Islet precursor cell (in vitro differentiated cells): ENCODE measurements at regions not wholly inside any gene's neighbourhood (a gene's known extent, or its start where the extent isn't known, plus 50 kb on each side); places are given as distances from the start of the nearest gene placed in this dataset.

Experiments used
- DNase-seq: peaks from one replicate; pipeline ENCODE4 v3.0.0-alpha.2; 2018

DNA sequence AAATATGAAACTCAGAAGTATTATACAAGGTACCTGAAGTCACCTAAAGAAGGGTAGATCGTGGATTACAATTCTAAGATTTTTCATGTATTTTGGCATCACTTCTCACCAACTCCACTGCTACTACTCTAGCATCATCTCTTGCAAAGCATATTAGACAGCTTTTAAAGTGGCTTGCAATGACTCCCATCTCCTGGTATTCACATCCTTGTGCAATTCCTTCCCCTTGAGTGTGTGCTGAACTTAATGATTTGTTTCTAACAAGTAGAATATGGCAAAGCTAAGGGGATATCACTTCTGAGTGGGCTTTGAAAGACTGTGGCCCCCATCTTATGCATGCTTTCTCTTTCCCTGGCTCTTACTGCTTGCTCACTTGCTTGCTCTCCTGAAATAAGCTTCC, 280.2 kb downstream of the SNX13 start:
- DNase-seq: no peak

DNA sequence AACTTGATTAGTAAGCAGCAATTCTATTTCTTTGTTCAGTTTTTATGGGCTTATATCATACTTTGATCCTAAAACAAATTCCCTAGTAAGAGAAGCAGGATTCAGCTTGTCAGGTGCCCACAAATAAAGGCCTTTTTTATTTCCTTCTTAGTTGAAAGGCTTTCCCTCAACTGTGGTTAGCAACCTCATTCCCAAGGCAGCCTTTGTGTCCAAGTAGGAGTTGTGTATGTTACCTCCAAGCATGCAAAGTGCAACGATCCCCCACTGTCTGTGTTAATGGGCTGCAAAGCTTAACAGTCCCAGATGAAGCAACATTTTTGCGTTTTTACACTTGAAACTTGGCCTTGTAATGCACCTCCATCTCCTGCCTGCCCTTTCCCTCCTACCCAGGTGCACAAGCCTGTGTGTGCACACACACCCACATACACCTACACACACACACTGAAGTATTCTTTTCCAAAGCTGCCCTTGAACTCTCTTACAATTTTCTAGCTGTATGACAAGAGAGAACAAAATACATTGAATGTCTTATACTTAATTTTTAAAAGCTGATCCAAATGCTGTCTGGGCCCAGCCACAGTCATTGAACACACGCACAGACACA, 278.2 kb downstream of the SNX13 start:
- peak; percentile 66 for DNase-seq

DNA sequence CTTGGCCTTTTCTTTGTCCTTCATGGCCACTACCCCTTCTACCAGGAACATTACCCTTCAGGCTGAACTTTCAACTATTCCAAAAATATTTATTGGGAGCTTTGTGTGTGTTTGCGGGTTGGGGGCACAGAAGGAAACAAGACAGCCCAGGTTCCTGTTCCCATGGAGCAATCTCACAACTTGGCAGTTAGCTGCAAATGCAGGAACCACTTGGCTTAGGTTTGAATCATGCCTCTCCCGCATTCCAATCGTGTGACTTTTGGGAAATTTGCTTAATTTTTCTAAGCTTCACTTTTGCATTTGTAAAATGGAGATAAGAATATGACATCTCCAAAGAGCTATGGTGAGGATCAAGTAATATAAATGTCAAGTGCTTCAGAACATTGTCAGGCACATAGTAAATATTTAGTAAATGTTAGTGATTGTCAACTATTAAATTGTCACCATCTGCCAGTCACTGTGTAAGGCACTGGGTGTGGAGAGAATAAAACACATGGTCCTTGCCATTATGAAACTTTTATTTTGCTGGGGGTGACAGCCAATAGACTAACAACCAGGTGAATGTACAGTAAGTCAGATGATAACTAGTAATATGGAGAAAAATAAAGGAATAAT, 277.1 kb downstream of the SNX13 start:
- no peak for DNase-seq

DNA sequence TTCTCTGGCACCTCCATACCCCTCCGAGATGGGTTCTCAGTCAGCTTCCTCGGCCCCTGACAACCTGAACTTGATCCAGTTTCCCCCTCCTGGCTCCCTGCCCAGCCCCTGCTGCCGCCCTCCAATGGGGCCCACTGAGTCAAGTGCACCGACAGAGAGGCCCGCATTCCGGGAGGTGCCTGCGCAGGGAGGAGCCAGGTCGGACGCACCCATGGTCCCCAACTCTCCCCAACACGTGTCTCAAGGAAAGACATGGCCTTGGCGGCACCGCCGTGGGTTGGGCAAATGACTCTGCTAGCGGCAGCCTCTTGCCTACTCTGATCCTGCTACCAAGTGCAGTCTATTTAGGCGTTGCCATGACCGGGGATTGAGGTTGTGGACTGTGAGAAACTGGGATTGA, 275.3 kb downstream of the SNX13 start:
- no peak for DNase-seq

DNA sequence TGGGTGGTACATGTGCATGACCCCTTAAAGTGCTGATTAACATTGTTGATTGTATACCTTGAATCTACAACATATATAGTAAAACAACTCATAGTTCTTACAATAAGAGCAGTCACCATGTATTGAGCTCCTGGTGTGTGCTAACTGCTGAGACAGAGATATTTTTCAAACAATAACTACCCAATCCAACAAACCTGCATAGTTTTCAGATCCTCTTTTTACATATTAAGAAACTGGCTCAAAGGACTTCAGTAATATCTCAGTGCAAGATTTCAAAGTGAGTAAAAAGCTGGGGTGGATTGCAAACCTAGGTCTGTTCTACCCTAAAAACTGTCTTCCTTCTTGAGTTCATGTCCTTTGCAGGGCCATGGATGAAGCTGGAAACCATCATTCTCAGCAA, 272.2 kb downstream of the SNX13 start:
- DNase-seq: no peak

DNA sequence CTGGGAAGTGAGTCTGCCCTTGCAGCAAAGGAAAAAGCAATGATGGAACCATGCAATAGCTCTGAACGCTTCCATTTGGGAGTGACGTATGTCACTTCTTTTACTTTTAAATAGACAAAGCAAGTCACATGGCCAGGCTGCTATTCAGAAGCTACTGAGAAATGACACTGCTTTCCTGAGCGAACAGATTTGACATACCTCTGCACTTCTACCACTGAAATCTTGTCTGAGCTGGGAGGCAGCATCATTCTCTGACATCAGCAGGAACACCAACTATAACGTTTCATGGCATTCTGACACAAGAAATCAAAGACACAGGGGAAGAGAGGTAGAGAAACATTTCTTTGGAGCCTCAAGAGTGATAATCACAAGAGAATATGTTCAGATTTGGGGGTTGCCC, 271.1 kb downstream of the SNX13 start:
- DNase-seq: no peak

DNA sequence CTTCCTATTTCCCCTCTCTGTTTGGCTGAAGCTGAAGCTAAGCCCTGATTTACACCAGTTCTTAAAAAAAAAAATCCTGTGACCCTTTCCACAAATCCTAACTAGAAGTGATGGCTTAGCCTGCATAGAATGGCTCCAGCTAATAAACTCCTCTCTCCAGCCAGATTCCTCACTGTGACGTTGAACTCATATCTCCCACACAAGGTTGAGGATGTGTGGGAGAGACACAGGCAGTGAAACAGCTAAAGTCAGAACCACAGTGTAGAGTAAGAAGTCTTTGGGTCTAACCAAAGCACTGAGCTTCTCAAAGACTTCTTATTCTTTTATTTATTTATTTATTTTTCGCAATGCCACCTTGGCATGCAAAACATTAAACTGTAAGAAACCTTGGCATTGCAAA, 268.3 kb downstream of the SNX13 start:
- no peak for DNase-seq

DNA sequence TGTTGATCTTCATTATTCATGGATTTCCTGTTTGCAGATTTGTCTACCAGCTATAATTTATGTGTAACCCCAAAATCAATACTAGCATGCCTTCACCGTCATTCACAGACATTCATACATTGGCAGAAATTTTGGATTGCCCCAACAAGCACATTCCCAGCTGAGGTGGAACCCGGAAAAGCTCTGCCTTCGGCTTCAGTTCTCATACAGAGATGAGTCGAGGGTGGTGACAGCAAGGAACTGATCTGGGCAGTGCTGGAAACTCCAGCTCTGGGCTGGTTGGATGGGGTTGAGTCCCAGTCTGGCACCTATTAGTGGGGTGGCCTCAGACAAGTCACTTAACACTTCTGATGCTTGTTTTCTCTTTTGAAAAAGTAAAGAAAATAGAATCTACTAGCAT, 267.5 kb downstream of the SNX13 start:
- DNase-seq: no peak

DNA sequence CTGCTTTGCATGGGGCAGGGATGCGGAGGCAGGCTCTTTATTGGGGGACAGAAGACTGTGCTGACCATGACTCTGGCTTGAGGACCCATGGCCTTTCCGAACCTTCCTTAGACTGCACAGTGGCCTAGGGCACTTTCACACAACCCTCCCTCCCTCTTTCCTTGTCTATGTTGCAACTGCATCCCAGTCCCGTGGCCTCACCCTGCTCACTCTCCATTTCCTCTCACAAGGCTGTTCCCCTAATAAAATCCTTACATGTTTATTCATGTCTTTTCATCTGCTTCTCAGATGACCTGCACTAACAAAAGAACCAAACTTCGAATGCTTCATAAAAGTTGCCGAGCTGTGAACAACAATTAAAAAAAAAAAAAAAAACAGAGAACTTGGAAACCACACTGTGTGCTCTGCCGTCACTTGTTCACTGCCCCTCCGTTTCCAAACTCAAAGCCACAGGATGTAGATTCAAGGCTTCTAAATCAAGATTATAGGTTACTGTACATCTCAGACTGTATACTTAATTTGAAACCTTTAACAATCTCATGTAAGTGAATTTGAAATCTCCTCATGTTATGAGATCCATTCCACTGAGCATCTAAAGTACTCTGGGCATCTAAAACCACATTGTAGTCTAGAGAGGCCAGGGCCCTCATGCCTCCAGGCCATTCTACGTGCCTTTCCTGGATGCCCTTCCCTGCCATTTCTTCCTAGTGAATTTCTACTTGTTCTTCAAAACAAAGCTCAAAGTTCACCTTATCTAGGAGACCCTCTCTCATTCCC, 265.9 kb downstream of the SNX13 start:
- DNase-seq: peak; percentile 69

DNA sequence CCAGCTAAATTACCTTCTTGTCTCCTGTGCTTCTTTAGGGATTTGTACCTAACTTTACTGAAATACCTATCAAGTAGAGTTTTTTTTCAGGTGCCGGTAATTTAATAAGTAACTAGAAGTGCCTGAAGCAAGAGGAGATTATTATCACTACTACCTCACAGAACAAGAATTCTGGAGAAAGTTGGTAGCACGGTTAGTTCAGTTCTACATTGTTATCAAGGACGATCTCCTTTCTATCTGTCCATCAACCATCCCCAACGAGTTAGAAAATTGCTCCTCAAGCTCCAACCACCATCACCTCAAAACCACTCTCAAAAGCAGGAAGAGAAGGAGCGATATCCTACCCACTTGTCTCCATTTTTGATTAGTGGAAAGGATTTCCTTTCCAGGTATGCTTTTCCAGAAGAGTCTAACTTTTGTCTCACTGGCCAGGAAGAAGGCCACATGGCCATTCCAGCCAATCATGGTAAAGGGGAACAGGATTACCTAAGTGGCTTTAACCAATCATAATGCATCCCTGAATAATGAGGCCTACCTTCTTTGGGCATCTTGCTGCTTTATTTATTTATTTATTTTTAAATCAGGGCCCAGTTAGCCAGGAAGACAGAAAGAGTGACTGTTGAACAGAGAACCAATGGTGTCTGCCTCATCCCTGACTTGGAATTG, 265.2 kb downstream of the SNX13 start:
- no peak for DNase-seq

DNA sequence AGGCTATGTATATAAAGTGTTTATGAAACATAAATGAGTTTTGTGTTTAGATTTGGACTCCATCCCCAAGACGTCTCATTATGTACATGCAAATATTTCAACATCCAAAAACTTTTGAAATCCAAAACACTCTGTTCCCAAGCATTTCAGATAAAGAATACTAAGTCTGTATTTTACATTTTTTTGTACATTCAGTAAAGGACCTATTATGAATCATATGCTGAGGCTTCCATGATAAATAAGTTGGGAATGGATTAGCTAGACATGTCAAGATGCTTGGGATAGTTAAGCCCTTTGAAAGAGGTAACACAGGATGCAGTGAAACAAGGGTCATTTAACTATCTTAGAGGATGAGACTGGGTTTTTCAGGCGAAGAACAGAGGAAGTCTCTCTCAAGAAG, 262.9 kb downstream of the SNX13 start:
- DNase-seq: no peak

DNA sequence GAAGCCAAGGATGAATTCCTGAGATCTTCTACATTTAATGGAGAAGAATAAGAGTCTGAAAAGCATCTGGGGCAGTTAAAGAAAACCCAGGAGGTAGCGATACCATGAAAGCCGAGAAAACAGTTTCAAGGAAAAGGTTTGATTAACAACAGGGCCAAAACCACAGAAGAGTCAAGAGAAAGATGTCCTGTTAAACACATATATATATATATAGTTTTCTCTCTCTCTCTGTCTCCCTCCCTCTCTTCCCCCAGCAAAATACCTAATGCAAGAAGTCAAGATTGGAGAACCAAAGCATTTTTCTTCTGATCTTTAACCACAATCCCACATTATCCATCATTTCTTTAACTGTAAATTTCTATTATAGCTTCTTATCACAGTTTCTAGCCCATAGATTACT, 261.4 kb downstream of the SNX13 start:
- DNase-seq: no peak

DNA sequence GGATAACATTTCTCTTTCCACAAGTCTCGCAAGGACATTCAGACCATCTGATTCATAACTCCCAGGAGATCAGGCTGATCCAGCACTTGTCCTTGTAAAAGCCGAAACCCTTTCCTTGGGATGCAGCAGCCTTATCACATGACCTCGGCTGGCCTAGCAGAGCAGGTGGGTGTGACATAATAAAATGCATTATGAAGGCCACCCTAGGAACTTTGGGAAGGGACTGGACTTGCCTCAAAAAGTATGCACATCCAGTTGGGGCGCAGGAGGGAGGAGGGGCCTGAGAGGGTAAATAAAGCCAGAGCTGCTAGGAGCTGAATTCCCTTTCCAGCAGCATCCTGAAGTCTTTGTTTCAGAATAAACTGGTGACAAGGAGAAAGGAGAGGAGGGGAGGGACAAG, 260.8 kb downstream of the SNX13 start:
- DNase-seq: peak; percentile 64

DNA sequence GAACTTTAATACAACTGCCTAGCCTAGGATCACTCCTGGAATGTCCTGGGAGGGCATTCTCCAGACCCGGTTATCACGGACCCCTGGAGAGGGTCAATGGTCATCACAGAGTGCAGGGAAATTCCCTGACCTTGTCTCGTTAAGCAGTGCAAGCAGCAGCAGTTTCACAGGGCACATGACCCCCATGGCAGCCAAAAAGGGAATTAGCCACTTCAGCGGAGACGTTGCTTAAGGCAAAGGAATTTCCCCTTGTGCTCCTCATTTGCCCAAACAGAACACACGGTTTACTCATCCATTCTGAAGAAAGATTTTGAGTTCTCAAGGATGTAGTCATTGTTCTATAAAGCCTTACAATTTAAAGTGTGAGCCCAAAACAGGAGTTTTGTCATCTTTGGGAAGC, 260.3 kb downstream of the SNX13 start:
- DNase-seq: peak; percentile 90

DNA sequence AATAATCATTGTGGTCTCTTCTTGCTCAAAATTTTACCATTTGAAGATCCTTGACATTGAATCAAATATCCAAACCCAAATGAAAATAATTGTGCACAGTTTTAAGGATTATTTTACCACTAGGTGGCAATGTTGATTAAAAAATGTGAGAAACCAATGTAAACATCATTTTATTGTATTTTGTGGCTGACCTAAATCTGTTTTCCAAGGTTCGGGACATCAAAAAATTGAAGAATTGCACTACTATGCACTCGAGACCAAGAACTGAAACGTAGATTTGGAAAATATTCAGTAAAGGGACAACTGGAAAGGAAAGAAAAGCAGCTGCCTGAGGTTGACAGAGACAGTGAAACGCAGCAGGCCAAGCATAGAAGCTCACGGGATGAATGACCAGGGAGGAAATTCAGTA, 259.3 kb downstream of the SNX13 start:
- no peak for DNase-seq

DNA sequence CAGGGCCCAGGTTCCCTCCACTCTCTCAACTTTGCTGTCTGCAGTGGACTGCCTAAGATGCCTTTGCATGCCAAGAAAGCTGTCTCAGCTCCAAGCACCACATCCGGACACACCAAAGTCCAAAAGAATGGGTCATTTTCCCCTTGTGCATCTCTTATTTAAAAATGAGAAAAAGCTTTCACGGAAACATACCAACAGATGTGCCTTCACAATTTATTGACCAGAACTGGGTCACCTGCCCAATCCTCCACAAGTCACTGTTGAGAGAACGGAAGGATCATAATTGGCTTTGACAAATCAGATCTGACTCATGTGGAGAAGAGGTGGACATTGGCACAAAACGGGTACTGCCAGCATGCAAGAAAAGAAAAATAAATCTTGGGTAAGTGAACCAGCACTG, 258.3 kb downstream of the SNX13 start:
- DNase-seq: no peak

DNA sequence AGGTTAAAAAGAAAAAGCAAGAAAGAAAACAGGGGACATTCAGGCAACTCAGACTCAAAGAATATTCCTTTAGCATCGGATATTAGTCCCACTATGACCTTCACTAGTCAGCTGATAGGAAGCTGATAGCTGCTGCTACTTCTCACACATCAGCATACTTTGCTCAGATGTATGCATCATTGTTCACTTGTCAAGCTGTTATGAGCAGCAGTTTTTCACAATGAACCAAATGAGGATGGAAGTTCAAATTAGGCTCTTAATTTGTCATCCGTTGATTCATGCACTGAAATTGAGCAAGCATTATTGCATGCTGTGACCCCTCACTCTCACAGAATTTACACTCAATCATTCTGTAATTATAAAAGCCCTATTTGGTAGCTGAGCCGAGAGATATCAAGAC, 257.7 kb downstream of the SNX13 start:
- DNase-seq: no peak

DNA sequence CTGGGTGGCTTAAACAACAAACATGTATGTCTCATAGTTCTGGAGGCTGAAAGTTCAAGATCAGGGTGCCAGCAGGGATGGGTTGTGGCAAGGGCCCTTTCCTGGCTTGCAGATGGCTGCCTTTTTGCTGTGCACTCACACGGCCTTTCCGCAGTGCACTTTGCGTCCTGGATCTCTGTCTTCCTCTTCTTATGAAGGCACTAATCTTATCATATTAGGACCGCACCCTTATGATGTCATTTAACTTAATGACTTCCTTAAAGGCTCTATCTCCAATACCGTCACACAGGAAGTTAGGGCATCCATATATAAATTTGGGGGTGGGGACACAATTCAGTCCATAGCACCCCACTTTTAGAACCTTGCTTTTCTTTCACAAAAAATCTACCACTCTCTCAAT, 255.2 kb downstream of the SNX13 start:
- DNase-seq: no peak

DNA sequence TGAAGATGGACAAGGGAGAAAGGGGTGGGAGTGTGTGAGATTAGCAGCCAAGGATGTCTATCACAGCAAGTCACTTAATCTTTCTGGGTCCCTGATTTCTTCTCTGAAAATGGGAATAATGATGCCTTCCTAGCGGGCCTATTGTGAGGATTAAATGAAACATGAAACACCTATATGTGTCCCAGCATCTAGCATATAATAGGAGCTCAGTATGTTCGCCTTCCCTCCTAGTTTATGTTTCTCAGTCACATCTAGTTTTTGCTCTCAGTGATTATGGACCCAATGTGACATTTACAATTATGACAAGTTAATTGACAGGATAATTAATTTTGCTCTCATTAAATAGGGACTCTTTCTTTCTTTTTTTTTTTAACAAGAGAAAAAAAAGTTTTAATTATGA, 252.9 kb downstream of the SNX13 start:
- DNase-seq: no peak

DNA sequence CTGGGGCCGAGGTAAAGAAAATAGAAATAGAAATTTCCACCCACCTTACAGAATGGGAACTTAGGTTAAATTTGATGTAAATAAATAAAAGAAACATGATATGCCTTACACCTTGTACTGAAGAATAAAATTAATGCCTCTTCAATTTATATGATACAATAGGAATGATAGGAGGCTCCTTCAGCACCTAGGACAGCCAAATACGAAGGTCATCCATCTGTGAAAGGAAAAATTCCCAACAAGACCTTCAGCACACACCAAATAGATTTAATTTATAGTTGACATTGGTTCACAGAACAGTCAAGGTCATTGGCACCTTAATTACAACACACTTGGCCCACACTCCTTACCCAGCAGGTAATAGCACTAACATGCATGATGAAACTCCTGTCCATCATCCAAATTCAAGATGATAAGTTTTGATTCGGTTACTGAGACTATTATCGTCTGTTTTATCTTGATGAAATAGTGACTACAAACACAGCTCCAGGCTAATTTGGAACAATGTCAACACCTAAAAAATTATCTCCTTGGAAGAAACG, 250.9 kb downstream of the SNX13 start:
- DNase-seq: no peak

DNA sequence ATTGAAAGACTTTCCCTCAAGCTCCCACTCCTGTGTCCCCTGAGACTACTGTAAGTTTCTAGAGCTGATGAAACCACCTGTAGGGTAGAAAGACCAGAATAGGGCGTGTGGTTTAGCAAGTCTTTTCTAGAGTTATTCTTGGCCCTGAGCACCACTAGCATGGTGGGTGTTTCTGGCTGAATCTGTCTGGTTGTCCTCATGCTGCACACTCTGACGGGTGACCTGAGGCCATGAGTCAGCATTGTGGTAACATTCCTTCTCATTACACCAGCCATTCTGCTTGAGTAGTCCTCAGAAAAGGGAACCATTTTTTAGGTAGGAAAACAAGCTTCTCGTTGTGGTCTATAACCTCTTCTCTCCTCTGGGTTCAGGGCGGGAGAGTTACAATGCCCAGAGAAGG, 250.3 kb downstream of the SNX13 start:
- peak; percentile 78 for DNase-seq

DNA sequence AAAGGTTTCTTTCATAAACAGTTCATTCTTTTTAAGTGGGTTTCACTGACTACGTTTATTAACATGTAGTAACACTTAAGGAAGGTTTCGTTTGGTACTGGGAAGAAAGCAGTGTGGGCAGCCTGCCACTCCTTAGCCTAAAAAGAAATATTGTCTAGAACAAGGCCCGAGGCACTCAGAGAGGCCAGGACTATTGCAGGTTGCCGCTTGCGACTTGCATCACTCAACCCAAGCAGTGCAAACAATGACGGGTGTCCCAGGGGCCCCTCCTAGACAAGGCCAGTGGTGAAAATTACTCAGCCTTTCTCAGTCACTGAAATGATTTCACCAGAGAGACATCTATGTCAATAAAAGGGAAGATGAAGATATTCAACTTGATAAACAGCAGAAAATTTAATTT, 243.9 kb downstream of the SNX13 start:
- peak; percentile 75 for DNase-seq

DNA sequence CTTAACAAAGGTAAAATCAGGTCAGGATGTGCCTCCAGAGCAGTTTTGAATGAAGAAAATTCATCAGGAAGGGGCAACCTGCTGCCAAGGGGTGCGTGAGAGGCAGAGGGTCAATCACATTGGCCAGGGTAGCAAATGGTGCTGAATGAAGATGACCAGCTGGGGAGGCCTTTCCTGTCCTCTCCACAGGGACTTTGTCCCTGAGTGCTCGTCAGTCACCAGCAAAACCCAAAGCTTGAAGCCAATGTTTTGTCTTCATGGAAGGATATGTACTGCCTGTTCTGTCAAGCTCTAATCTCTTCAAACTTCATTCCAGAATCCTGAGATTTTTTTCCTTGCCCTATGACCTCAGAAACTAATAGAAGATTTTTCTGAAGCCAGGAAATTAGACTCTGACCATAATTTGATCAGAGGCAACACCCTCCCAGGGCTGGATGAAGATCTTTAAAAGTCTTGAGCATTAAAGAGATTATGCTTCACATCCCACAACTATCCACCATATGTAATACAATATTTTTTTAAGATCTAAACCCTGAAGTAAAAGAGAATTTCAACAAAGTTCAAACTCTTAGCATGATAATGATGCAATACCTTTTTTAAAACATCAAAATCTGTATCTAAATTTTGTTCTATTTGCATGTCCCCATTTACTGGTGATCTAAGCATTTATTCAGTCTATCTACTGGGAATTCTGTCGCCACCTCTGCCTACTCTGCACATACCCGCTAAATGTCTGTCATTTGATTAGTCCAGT, 243.0 kb downstream of the SNX13 start:
- DNase-seq: no peak
